NCI-H1417 treated with DMSO at 0.1 percent for 48 hours (cell line): ENCODE measurements at regions not wholly inside any gene's neighbourhood (a gene's known extent, or its start where the extent isn't known, plus 50 kb on each side); places are given as distances from the start of the nearest gene placed in this dataset.
A peak's percentile ranks its signal among the peaks of the same experiment; 100 is the strongest.

ENCODE experiments used
- DNase-seq: peaks from one replicate; lab custom pipeline; 2025; lab: John Stamatoyannopoulos, UW

- no peak for DNase-seq
These were observed 136.8 kb downstream of the URB2 start for GRCh38 chr1:229762891-229763290.

GRCh38 chr1:229768232-229768631 is 142.2 kb downstream of the URB2 start:
- DNase-seq = peak; percentile 79

GRCh38 chr1:229769006-229769405 is 143.0 kb downstream of the URB2 start:
- DNase-seq = no peak

GRCh38 chr1:229769809-229770208 is 143.8 kb downstream of the URB2 start:
- DNase-seq = no peak

GRCh38 chr1:229778794-229779193 is 152.7 kb downstream of the URB2 start:
- DNase-seq = peak; percentile 38

- DNase-seq = no peak
These were observed 155.4 kb downstream of the URB2 start for GRCh38 chr1:229781453-229781852.

GRCh38 chr1:229782469-229782868 is 156.4 kb downstream of the URB2 start:
- no peak for DNase-seq

GRCh38 chr1:229784834-229785233 is 158.8 kb downstream of the URB2 start:
- DNase-seq = no peak

GRCh38 chr1:229786974-229787610 is 161.0 kb downstream of the URB2 start:
- DNase-seq = no peak

GRCh38 chr1:229788004-229788403 is 162.0 kb downstream of the URB2 start:
- no peak for DNase-seq

- DNase-seq = no peak
These were observed 166.2 kb downstream of the URB2 start for GRCh38 chr1:229792012-229792975.

- DNase-seq = no peak
These were observed 167.4 kb downstream of the URB2 start for GRCh38 chr1:229793488-229793887.

- DNase-seq = no peak
These were observed 172.5 kb downstream of the URB2 start for GRCh38 chr1:229798558-229798957.

- DNase-seq = no peak
These were observed 177.7 kb downstream of the URB2 start for GRCh38 chr1:229803626-229804217.

- DNase-seq = no peak
These were observed 182.2 kb downstream of the URB2 start for GRCh38 chr1:229808272-229808671.

GRCh38 chr1:229810140-229810539 is 184.1 kb downstream of the URB2 start:
- DNase-seq = no peak

- no peak for DNase-seq
These were observed 184.9 kb downstream of the URB2 start for GRCh38 chr1:229810961-229811360.

- DNase-seq = no peak
These were observed 186.1 kb downstream of the URB2 start for GRCh38 chr1:229812148-229812547.

- no peak for DNase-seq
These were observed 186.6 kb downstream of the URB2 start for GRCh38 chr1:229812693-229813092.

- DNase-seq = no peak
These were observed 189.0 kb downstream of the URB2 start for GRCh38 chr1:229815076-229815475.

GRCh38 chr1:229815961-229816360 is 189.9 kb downstream of the URB2 start:
- no peak for DNase-seq

- no peak for DNase-seq
These were observed 191.9 kb downstream of the URB2 start for GRCh38 chr1:229817936-229818335.

- DNase-seq = no peak
These were observed 193.0 kb downstream of the URB2 start for GRCh38 chr1:229819091-229819490.
